ENCODE measurements at regions not wholly inside any gene's neighbourhood (a gene's known extent, or its start where the extent isn't known, plus 50 kb on each side); places are given as distances from the start of the nearest gene placed in this dataset.

GRCh38 chr4:23038626-23039491 lies 346.1 kb downstream of the GBA3 start:
- no peak overlapping the region for H3K4me3 ChIP-seq
- H3K9me3 ChIP-seq, result no peaks in the 10 kb centered on the region
- H3K4me1 ChIP-seq, result no peaks in the 10 kb centered on the region
- no peak for DNase-seq
- intact Hi-C loops (cut with DNase I), result no loop called here
- 62 to 76% methylated on average over 4 to 5 of the region's 5 CpGs for WGBS, 2 donors
- no peak for TF ChIP-seq POLR2A (IDR thresholded peaks at IDR 0.05)
- TF ChIP-seq, protein P1, sequence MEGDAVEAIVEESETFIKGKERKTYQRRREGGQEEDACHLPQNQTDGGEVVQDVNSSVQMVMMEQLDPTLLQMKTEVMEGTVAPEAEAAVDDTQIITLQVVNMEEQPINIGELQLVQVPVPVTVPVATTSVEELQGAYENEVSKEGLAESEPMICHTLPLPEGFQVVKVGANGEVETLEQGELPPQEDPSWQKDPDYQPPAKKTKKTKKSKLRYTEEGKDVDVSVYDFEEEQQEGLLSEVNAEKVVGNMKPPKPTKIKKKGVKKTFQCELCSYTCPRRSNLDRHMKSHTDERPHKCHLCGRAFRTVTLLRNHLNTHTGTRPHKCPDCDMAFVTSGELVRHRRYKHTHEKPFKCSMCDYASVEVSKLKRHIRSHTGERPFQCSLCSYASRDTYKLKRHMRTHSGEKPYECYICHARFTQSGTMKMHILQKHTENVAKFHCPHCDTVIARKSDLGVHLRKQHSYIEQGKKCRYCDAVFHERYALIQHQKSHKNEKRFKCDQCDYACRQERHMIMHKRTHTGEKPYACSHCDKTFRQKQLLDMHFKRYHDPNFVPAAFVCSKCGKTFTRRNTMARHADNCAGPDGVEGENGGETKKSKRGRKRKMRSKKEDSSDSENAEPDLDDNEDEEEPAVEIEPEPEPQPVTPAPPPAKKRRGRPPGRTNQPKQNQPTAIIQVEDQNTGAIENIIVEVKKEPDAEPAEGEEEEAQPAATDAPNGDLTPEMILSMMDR (IDR thresholded peaks at IDR 0.05), result no peak
- no peak overlapping the region for H3K27ac ChIP-seq
- no peaks in the 10 kb centered on the region for H3K36me3 ChIP-seq
- H3K27me3 ChIP-seq, result no peaks in the 10 kb centered on the region

- no peak for TF ChIP-seq POLR2A (IDR thresholded peaks at IDR 0.05)
- TF ChIP-seq, protein P1 (IDR thresholded peaks at IDR 0.05), result no peak
- H3K9me3 ChIP-seq, result no peaks in the 10 kb centered on the region
- no peak for DNase-seq
- no peaks in the 10 kb centered on the region for H3K36me3 ChIP-seq
- H3K4me1 ChIP-seq, result no peaks in the 10 kb centered on the region
- intact Hi-C loops (cut with DNase I), result no loop called here
- no peaks in the 10 kb centered on the region for H3K27me3 ChIP-seq
- H3K27ac ChIP-seq, result no peak overlapping the region
- WGBS, 2 donors, result 72 to 78% methylated on average over 10 of the region's 10 CpGs
- no peak overlapping the region for H3K4me3 ChIP-seq
Observed at GRCh38 chr4:23036921-23037495, 344.3 kb downstream of the GBA3 start.

GRCh38 chr4:23036503-23036902 lies 343.8 kb downstream of the GBA3 start:
- no peak for TF ChIP-seq POLR2A (IDR thresholded peaks at IDR 0.05)
- TF ChIP-seq, protein P1 (IDR thresholded peaks at IDR 0.05), result no peak
- intact Hi-C loops (cut with DNase I), result no loop called here
- DNase-seq, result no peak
- H3K27ac ChIP-seq, result no peak overlapping the region
- no peaks in the 10 kb centered on the region for H3K27me3 ChIP-seq
- WGBS, 2 donors, result 61 to 62% methylated on average over 3 of the region's 3 CpGs
- H3K36me3 ChIP-seq, result no peaks in the 10 kb centered on the region
- no peak overlapping the region for H3K4me3 ChIP-seq
- H3K4me1 ChIP-seq, result no peaks in the 10 kb centered on the region
- no peaks in the 10 kb centered on the region for H3K9me3 ChIP-seq

DNA sequence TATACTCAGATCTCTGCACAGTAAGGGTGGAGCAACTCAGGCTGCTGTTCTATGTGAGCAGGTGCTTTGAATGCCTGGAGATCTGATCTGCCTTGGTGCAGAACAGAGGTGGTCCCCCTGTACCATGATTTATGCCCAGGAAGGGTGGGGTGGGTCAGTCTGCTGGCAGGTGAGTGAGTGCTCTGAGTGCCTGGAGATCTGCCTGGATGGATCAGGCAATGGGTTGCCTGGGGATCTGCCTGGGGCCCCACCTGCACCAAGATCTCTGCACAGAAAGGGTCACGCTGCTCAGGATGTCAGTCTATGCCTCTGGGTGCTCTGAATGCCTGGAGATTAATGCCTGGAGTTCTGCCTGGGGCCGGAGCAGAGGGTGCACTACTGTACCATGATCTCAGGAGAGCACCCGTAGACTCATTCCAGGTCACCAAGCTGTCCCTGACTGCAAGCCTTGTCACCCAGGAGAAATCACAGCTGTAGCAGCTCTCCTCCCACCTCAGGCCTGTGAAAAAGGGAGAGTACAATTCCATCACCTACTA lies 342.9 kb downstream of the GBA3 start:
- no peak overlapping the region for H3K27ac ChIP-seq

More for the DNA sequence above, 342.9 kb downstream of the GBA3 start:
- Histone ChIP-seq H3K4me3 (no peak overlapping the region), H3K4me1 (no peaks in the 10 kb centered on the region), H3K9me3 (no peaks in the 10 kb centered on the region), H3K27me3 (no peaks in the 10 kb centered on the region), H3K36me3 (no peaks in the 10 kb centered on the region)
- no peak for DNase-seq
- intact Hi-C loops (cut with DNase I), result no loop called here
- whole genome bisulfite sequencing, 2 donors, result 100% methylated on average over 1 of the region's 3 CpGs; no CpG with 5 or more reads in 1 of the 2 donors
- TF ChIP-seq, protein P1 (IDR thresholded peaks at IDR 0.05), result no peak
- TF ChIP-seq POLR2A (IDR thresholded peaks at IDR 0.05), result no peak
